ENCODE measurements at regions not wholly inside any gene's neighbourhood (a gene's known extent, or its start where the extent isn't known, plus 50 kb on each side); places are given as distances from the start of the nearest gene placed in this dataset.
"Not testable (repeated sequence)": the region's sequence is repeated elsewhere in the genome, so short reads cannot be mapped to it uniquely, and the experiment has no call there.

DNA sequence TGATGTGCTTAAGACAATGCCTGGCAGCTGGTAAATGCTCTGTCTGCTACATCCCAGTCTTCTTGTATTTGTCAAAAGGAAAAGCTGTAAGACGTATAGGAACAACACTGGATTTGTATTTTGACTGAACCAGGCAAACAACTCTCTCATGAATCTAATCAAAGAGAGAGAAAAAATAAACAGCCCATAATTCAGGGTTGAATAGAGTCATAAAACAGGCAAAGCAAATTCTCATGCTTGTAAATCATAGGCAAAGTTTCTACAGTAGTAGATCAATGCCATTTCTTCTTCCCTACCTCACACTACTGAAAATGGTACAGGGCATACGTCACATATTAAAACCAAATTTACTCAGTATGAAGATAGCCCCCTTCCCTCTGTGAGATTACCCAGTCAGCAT, 166.3 kb downstream of the SKIDA1 start:
- DNase-seq (ENCODE audit: extremely low read depth, low read depth), result no peak
- no peak for TF ChIP-seq CTCF (IDR thresholded peaks at IDR 0.05; ENCODE audit: low read depth, low read length)

- no peak for TF ChIP-seq CTCF (IDR thresholded peaks at IDR 0.05; ENCODE audit: low read depth, low read length)
- DNase-seq (ENCODE audit: extremely low read depth, low read depth), result no peak
Observed at GRCh38 chr10:21355591-21356011, 169.9 kb downstream of the SKIDA1 start.

GRCh38 chr10:21352886-21353285, 172.6 kb downstream of the SKIDA1 start:
- no peak for DNase-seq (ENCODE audit: extremely low read depth, low read depth)
- no peak for TF ChIP-seq CTCF (IDR thresholded peaks at IDR 0.05; ENCODE audit: low read depth, low read length)

GRCh38 chr10:21351594-21351993, 173.9 kb downstream of the SKIDA1 start:
- DNase-seq (ENCODE audit: extremely low read depth, low read depth), result not testable (repeated sequence)

DNA sequence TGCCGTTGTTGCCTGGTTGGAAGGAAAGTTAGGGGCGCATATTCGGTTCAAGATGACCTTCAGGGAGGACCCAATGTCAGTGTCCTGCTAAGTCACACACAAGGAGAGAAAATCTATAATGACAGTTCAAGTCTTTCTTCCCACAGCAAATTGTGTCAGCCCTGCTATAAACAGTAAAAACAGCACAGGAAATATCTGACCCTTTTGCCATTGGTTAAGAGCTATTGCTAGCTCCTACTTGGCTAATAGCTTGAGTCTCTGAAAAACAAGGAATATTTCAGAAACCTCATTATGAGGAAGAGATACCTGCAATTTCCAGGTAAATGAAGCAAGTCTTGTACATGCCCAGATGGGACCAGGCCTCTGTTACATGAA, 175.6 kb downstream of the SKIDA1 start:
- TF ChIP-seq CTCF (IDR thresholded peaks at IDR 0.05; ENCODE audit: low read depth, low read length), result no peak
- DNase-seq (ENCODE audit: extremely low read depth, low read depth), result no peak

- no peak for TF ChIP-seq CTCF (IDR thresholded peaks at IDR 0.05; ENCODE audit: low read depth, low read length)
- no peak for DNase-seq (ENCODE audit: extremely low read depth, low read depth)
Observed at GRCh38 chr10:21347785-21348170, 177.7 kb downstream of the SKIDA1 start.

DNA sequence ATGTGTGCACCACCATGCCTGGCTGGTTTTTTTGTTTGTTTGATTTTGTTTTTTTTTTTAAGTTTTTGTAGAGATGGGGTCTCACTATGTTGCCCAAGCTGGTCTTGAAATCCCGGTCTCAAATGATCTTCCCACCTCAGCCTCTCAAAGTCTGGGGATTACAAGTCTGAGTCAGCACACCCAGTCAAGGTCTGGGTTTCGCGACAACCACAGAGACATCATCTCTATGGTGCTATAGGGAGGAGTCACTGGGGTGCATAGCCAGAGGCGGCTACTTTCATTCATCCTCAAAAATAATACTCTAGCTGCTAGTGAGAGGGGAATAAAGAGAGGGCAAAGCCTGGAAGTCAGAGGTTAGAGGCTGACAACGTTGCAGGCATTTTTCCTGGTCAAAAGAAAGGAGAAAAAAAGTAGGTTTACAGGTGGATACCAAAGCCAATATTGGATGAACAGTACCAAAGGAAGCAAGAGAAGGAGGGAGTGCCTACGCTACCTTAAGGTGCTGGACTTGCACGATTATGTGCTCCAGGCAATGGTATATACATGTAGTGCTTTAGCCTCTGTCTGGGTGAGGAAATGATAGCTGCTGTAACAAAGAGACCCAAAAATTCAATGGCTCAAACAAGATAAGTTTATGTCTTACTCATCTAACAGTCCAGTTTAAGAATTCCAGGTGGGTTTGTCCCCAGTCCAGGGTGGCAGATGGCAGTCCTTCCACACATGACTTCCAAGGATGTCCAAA, 178.3 kb downstream of the SKIDA1 start:
- no peak for DNase-seq (ENCODE audit: extremely low read depth, low read depth)
- no peak for TF ChIP-seq CTCF (IDR thresholded peaks at IDR 0.05; ENCODE audit: low read depth, low read length)

GRCh38 chr10:21343087-21343486, 182.4 kb downstream of the SKIDA1 start:
- no peak for TF ChIP-seq CTCF (IDR thresholded peaks at IDR 0.05; ENCODE audit: low read depth, low read length)
- DNase-seq (ENCODE audit: extremely low read depth, low read depth), result no peak

DNA sequence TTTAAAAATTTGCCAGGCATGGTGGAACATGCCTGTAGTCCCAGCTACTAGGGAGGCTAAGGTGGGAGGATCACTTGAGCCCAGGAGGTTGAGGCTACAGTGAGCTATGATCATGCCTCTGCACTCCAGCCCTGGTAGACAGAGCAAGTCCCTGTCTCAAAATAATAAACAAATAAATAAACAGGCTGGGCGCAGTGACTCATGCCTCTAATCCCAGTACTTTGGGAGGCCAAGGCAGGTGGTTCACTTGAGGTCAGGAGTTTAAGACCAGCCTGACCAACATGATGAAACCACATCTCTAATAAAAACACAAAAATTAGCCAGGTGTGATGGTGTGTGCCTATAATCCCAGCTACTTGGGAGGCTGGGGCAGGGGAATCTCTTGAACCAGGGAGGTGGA, 183.0 kb downstream of the SKIDA1 start:
- DNase-seq (ENCODE audit: extremely low read depth, low read depth), result not testable (repeated sequence)
